Stimulated activated CD4-positive, alpha-beta T cell treated with anti-CD3 and anti-CD28 coated beads, Interleukin-12 subunit alpha, Interleukin-12 subunit beta, amount 100 ng/mL, for 48 hours (primary cell): ENCODE measurements at regions not wholly inside any gene's neighbourhood (a gene's known extent, or its start where the extent isn't known, plus 50 kb on each side); places are given as distances from the start of the nearest gene placed in this dataset.

ENCODE experiments used
- DNase-seq, 3 donors: peaks; one replicate each; pipeline ENCODE4 v3.0.0-alpha.2; 2020; ENCODE audit warnings: low read depth in 2 of 3, low spot score in 1 of 3

GRCh38 chr2:53265544-53266299, 501.9 kb upstream of the CHAC2 start:
- DNase-seq: no peak

GRCh38 chr2:53260568-53260967, 507.0 kb upstream of the CHAC2 start:
- no peak for DNase-seq

GRCh38 chr2:53259395-53260009, 508.1 kb upstream of the CHAC2 start:
- no peak for DNase-seq

- no peak for DNase-seq
Measured at GRCh38 chr2:53257287-53257686, 510.3 kb upstream of the CHAC2 start.

GRCh38 chr2:53253244-53253643, 514.4 kb upstream of the CHAC2 start:
- no peak for DNase-seq

- DNase-seq: no peak
Measured at GRCh38 chr2:53252115-53252514, 515.5 kb upstream of the CHAC2 start.

- no peak for DNase-seq
Measured at GRCh38 chr2:53247956-53248735, 519.5 kb upstream of the CHAC2 start.

- DNase-seq: no peak
Measured at GRCh38 chr2:53243430-53243829, 524.2 kb upstream of the CHAC2 start.

GRCh38 chr2:53242090-53242489, 525.5 kb upstream of the CHAC2 start:
- no peak for DNase-seq

GRCh38 chr2:53235836-53236582, 531.6 kb upstream of the CHAC2 start:
- no peak for DNase-seq

GRCh38 chr2:53234548-53234903, 533.1 kb upstream of the CHAC2 start:
- no peak for DNase-seq

- no peak for DNase-seq
Measured at GRCh38 chr2:53233759-53234547, 533.7 kb upstream of the CHAC2 start.

- DNase-seq: no peak
Measured at GRCh38 chr2:53231908-53232307, 535.7 kb upstream of the CHAC2 start.

- no peak for DNase-seq
Measured at GRCh38 chr2:53230691-53231090, 536.9 kb upstream of the CHAC2 start.

GRCh38 chr2:53227535-53227934, 540.1 kb upstream of the CHAC2 start:
- no peak for DNase-seq

- no peak for DNase-seq
Measured at GRCh38 chr2:53220969-53221368, 546.6 kb upstream of the CHAC2 start.

GRCh38 chr2:53217250-53217649, 550.4 kb upstream of the CHAC2 start:
- DNase-seq: no peak

GRCh38 chr2:53216805-53217204, 550.8 kb upstream of the CHAC2 start:
- DNase-seq: no peak

- no peak for DNase-seq
Measured at GRCh38 chr2:53212576-53212975, 555.0 kb upstream of the CHAC2 start.

GRCh38 chr2:53211201-53211774, 556.3 kb upstream of the CHAC2 start:
- no peak for DNase-seq
